ENCODE measurements at regions not wholly inside any gene's neighbourhood (a gene's known extent, or its start where the extent isn't known, plus 50 kb on each side); places are given as distances from the start of the nearest gene placed in this dataset.

- no peak for DNase-seq
Measured at GRCh38 chr9:7287065-7287464, 512.5 kb downstream of the DMAC1 start.

- DNase-seq = no peak
Measured at GRCh38 chr9:7286101-7286500, 513.5 kb downstream of the DMAC1 start.

- no peak for DNase-seq
Measured at GRCh38 chr9:7285199-7285598, 514.4 kb downstream of the DMAC1 start.

GRCh38 chr9:7284517-7284916 lies 515.1 kb downstream of the DMAC1 start:
- DNase-seq = no peak

GRCh38 chr9:7284117-7284516 lies 515.5 kb downstream of the DMAC1 start:
- DNase-seq = no peak

- DNase-seq = no peak
Measured at GRCh38 chr9:7273575-7273974, 515.8 kb downstream of the KDM4C start.

- peak; percentile 71 for DNase-seq
Measured at GRCh38 chr9:7266911-7267595, 509.3 kb downstream of the KDM4C start.

GRCh38 chr9:7265181-7265580 lies 507.4 kb downstream of the KDM4C start:
- DNase-seq = no peak

- DNase-seq = no peak
Measured at GRCh38 chr9:7259544-7260241, 501.9 kb downstream of the KDM4C start.

- no peak for DNase-seq
Measured at GRCh38 chr9:7258688-7259396, 501.1 kb downstream of the KDM4C start.

- DNase-seq = no peak
Measured at GRCh38 chr9:7246917-7247522, 489.2 kb downstream of the KDM4C start.

- DNase-seq = no peak
Measured at GRCh38 chr9:7245976-7246580, 488.3 kb downstream of the KDM4C start.

- DNase-seq = peak; percentile 57
Measured at GRCh38 chr9:7243838-7244237, 486.1 kb downstream of the KDM4C start.

GRCh38 chr9:7242126-7242525 lies 484.4 kb downstream of the KDM4C start:
- no peak for DNase-seq

- DNase-seq = no peak
Measured at GRCh38 chr9:7241694-7242093, 483.9 kb downstream of the KDM4C start.

- DNase-seq = no peak
Measured at GRCh38 chr9:7240569-7241311, 483.0 kb downstream of the KDM4C start.

GRCh38 chr9:7239708-7240107 lies 481.9 kb downstream of the KDM4C start:
- no peak for DNase-seq

- no peak for DNase-seq
Measured at GRCh38 chr9:7238247-7238637, 480.5 kb downstream of the KDM4C start.

- peak; percentile 85 for DNase-seq
Measured at GRCh38 chr9:7237473-7238246, 479.9 kb downstream of the KDM4C start.

GRCh38 chr9:7236186-7236585 lies 478.4 kb downstream of the KDM4C start:
- DNase-seq = no peak

GRCh38 chr9:7234144-7234543 lies 476.4 kb downstream of the KDM4C start:
- no peak for DNase-seq

GRCh38 chr9:7229571-7229970 lies 471.8 kb downstream of the KDM4C start:
- no peak for DNase-seq
